ENCODE measurements at regions not wholly inside any gene's neighbourhood (a gene's known extent, or its start where the extent isn't known, plus 50 kb on each side); places are given as distances from the start of the nearest gene placed in this dataset.

GRCh38 chr7:51732951-51733350 lies 416.3 kb upstream of the COBL start:
- DNase-seq, result no peak

- no peak for DNase-seq
These were observed 415.5 kb upstream of the COBL start for GRCh38 chr7:51732116-51732515.

- DNase-seq, result no peak
These were observed 414.5 kb upstream of the COBL start for GRCh38 chr7:51731075-51731474.

GRCh38 chr7:51727441-51727840 lies 410.8 kb upstream of the COBL start:
- DNase-seq, result no peak

- no peak for DNase-seq
These were observed 390.2 kb upstream of the COBL start for GRCh38 chr7:51706851-51707250.

GRCh38 chr7:51705701-51706100 lies 389.1 kb upstream of the COBL start:
- no peak for DNase-seq

- DNase-seq, result no peak
These were observed 386.1 kb upstream of the COBL start for GRCh38 chr7:51702673-51703072.

- no peak for DNase-seq
These were observed 385.3 kb upstream of the COBL start for GRCh38 chr7:51701935-51702334.

GRCh38 chr7:51700593-51701215 lies 384.1 kb upstream of the COBL start:
- no peak for DNase-seq

GRCh38 chr7:51693258-51693657 lies 376.6 kb upstream of the COBL start:
- DNase-seq, result no peak

GRCh38 chr7:51689547-51689946 lies 372.9 kb upstream of the COBL start:
- DNase-seq, result no peak

- no peak for DNase-seq
These were observed 369.2 kb upstream of the COBL start for GRCh38 chr7:51685794-51686193.

- DNase-seq, result no peak
These were observed 364.2 kb upstream of the COBL start for GRCh38 chr7:51680594-51681399.

GRCh38 chr7:51679358-51679757 lies 362.7 kb upstream of the COBL start:
- DNase-seq, result no peak

GRCh38 chr7:51666751-51667150 lies 350.1 kb upstream of the COBL start:
- DNase-seq, result no peak

GRCh38 chr7:51666266-51666665 lies 349.7 kb upstream of the COBL start:
- no peak for DNase-seq

GRCh38 chr7:51665045-51665780 lies 348.6 kb upstream of the COBL start:
- DNase-seq, result no peak

GRCh38 chr7:51660516-51660915 lies 343.9 kb upstream of the COBL start:
- no peak for DNase-seq

- DNase-seq, result no peak
These were observed 342.1 kb upstream of the COBL start for GRCh38 chr7:51658684-51659083.

GRCh38 chr7:51647931-51648351 lies 331.3 kb upstream of the COBL start:
- no peak for DNase-seq

GRCh38 chr7:51647486-51647885 lies 330.9 kb upstream of the COBL start:
- no peak for DNase-seq

- DNase-seq, result no peak
These were observed 329.2 kb upstream of the COBL start for GRCh38 chr7:51645702-51646298.

- no peak for DNase-seq
These were observed 328.6 kb upstream of the COBL start for GRCh38 chr7:51645255-51645654.

- no peak for DNase-seq
These were observed 327.6 kb upstream of the COBL start for GRCh38 chr7:51644216-51644615.

Data from activated CD4-positive, alpha-beta T cell treated with anti-CD3 and anti-CD28 coated beads, Interleukin-2, amount 50 U/mL, for 1 hour (primary cell).